Activated naive CD4-positive, alpha-beta T cell treated with anti-CD3 and anti-CD28 coated beads, Interleukin-2, amount 50 U/mL, for 16 hours (primary cell): ENCODE measurements at regions not wholly inside any gene's neighbourhood (a gene's known extent, or its start where the extent isn't known, plus 50 kb on each side); places are given as distances from the start of the nearest gene placed in this dataset.

Source experiments
- DNase-seq: peaks from one replicate; pipeline ENCODE4 v3.0.0-alpha.2; 2020

- DNase-seq: no peak
Observed at GRCh38 chr7:121488111-121488650, 92.1 kb upstream of the FAM3C start.

GRCh38 chr7:121486590-121486989 is 90.5 kb upstream of the FAM3C start:
- DNase-seq: no peak

- DNase-seq: no peak
Observed at GRCh38 chr7:121485467-121486243, 89.5 kb upstream of the FAM3C start.

- no peak for DNase-seq
Observed at GRCh38 chr7:121484089-121484763, 88.1 kb upstream of the FAM3C start.

- DNase-seq: no peak
Observed at GRCh38 chr7:121480566-121481335, 84.6 kb upstream of the FAM3C start.

- no peak for DNase-seq
Observed at GRCh38 chr7:121480058-121480457, 84.0 kb upstream of the FAM3C start.

GRCh38 chr7:121479466-121479865 is 83.4 kb upstream of the FAM3C start:
- DNase-seq: no peak

GRCh38 chr7:121475806-121476205 is 79.7 kb upstream of the FAM3C start:
- DNase-seq: no peak

- no peak for DNase-seq
Observed at GRCh38 chr7:121474301-121474673, 78.2 kb upstream of the FAM3C start.

- no peak for DNase-seq
Observed at GRCh38 chr7:121473645-121474300, 77.7 kb upstream of the FAM3C start.

- DNase-seq: no peak
Observed at GRCh38 chr7:121466455-121466854, 70.3 kb upstream of the FAM3C start.

- DNase-seq: no peak
Observed at GRCh38 chr7:121459148-121459547, 63.0 kb upstream of the FAM3C start.

GRCh38 chr7:121456785-121457359 is 60.8 kb upstream of the FAM3C start:
- DNase-seq: no peak

- DNase-seq: no peak
Observed at GRCh38 chr7:121456015-121456414, 59.9 kb upstream of the FAM3C start.

- DNase-seq: no peak
Observed at GRCh38 chr7:121452389-121452788, 56.3 kb upstream of the FAM3C start.

- no peak for DNase-seq
Observed at GRCh38 chr7:121451367-121452094, 55.4 kb upstream of the FAM3C start.

- DNase-seq: no peak
Observed at GRCh38 chr7:121450631-121451198, 54.6 kb upstream of the FAM3C start.

- no peak for DNase-seq
Observed at GRCh38 chr7:121449735-121450240, 53.7 kb upstream of the FAM3C start.

- DNase-seq: no peak
Observed at GRCh38 chr7:121449329-121449728, 53.2 kb upstream of the FAM3C start.

GRCh38 chr7:121448429-121448828 is 52.3 kb upstream of the FAM3C start:
- no peak for DNase-seq

GRCh38 chr7:121447911-121448300 is 51.8 kb upstream of the FAM3C start:
- no peak for DNase-seq
